GM19452 (cell line): ENCODE measurements at regions not wholly inside any gene's neighbourhood (a gene's known extent, or its start where the extent isn't known, plus 50 kb on each side); places are given as distances from the start of the nearest gene placed in this dataset.

Experiments
- ATAC-seq: cut with Tn5 transposase; IDR thresholded peaks from one replicate; pipeline ENCODE4 v1.9.1; 2021; ENCODE audit not compliant: unreplicated experiment

DNA sequence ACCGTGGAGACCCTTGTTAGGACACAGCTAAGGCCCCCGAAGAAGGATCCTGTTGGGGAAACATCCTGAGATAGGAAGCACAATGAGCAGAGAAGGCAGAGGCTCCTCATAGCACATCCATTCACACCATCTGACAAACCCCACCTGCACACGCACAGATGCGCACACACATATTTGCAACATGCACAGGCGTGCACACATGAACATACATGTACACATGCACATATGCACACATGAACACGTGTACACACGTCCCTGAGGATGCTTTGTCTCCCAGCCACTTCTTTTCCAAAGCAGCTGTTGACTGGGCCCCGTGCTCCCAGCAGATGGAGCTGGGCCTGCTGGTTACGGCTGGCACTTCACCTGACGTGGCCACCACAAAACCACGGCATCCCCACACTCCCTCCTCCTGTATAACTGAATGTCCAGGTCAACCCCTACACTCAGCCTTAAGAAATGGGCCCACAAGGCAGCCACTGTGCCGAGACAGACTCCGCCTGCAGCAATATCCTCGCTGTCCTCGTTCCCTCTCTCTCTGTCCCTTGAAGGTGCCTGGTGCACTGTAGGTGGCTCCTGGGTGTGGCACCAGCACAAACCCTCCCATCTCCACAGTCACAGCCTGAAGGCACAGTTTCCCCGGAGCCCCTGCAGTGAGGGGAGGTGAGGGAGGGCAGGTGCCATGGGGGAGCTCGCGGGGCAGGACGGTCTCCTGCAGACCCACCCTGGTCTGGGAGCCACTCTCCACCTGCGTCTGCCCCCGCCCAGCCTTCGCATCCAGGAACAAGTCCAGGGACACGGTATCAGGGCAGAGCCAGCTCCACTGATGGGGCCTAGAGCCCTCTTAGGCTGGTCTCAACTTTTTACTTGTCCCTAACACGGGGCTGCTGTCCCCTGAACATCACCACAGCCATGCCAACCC, 183.0 kb downstream of the RBFOX3 start:
- ATAC-seq = no peak

DNA sequence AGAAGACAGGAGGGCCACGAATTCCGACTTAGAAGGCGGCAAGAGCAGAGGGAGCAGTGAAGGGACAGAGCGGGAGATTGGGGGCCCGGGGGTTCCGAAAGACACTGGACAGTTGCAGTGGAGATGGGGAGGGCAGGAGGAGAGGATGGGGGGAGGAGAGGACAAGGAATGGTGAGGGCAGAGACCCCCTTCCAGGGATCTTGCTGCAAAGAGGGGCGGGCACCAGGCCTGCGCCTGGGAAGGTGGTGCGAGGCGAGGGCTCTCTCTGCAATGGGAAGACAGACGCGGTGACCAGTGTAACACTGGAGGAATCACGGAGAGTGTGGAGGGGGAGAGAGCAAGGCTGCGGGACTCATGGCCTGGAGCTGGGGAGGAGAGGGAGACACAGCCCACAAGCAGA, 185.2 kb downstream of the RBFOX3 start:
- no peak for ATAC-seq

DNA sequence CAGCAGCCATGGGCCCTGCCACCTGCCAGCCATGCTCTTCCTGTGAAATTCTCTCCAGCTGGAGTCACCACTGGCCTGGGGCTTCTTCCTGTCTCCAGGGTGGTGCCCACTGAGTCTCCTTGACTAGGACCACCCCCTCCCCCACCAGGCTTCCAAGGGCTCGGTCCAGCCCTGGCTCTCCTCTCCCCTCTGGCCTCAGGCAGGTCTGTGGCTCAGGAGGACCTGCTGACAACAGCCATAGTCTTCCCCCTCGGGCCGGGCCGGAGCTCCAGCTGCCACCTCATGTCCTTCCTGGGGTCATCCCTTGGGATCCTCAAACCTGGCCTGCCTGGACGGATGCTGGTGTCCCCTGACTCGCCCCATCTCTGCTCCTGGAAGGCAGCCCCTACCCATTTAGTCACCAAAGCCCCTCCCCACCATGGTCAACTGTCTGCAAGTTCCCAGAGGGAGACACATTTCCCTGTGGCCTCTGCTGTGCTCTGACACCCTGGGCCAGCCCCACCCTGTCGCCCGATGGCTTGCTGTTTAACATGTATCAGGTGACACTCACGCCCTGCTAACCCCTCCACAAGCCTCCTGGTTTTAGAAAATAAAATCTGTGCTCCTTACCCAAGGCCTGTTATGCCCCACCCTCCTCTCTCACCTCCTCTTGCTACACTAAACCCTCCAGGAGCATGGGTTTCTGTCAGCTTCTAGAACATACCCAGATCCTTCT, 186.2 kb downstream of the RBFOX3 start:
- no peak for ATAC-seq

DNA sequence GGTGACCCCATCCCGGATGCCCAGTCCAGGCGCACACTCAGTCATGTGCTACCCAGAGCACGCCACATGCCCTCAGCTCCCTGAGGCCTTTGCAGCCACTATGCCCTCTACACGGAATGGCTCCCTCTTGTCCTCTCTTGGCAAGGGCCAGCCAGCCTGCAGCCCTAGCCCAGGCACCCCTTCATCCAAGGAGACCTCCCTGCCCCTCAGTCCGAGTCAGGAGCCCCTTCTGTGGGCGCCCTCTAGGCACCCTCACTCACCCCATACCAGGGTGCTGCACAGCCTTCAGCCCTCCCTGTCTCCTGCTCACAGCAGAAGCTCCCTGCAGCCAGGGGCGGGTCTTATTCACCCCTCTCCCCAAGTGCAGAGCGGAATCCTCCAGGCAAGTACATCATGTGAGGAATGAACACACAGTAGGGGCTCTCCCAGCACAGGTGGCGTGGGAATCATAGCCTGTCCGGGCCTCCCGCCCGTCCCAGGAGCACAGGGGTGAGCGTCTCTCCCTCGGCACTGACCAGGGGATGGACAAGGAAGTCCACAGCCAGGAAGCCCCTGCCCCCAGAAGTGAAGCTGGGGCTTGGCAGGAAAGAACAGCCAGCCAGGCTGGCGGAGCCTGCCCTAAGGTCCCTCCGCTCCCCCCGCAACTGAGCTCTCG, 186.9 kb downstream of the RBFOX3 start:
- ATAC-seq = no peak

DNA sequence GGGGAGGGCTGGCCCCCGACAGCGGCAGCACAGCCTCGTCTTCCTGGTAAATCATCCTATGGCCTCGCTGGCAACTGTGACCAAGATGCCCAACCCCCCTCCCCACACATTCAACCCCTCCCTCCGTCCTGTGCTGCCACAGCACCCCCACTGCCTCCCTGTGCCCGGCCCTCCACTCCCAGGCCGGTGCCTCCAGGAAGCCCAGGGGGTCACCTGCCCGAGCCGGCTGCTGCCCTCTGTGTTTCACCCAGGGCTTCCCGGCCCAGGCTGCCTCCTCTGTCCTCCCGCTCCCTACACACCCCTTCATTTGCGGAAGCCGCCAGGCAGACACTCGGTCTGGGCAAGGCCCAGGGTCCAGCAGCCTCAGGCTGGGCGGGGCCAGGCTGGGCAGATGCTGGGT, 188.6 kb downstream of the RBFOX3 start:
- no peak for ATAC-seq

DNA sequence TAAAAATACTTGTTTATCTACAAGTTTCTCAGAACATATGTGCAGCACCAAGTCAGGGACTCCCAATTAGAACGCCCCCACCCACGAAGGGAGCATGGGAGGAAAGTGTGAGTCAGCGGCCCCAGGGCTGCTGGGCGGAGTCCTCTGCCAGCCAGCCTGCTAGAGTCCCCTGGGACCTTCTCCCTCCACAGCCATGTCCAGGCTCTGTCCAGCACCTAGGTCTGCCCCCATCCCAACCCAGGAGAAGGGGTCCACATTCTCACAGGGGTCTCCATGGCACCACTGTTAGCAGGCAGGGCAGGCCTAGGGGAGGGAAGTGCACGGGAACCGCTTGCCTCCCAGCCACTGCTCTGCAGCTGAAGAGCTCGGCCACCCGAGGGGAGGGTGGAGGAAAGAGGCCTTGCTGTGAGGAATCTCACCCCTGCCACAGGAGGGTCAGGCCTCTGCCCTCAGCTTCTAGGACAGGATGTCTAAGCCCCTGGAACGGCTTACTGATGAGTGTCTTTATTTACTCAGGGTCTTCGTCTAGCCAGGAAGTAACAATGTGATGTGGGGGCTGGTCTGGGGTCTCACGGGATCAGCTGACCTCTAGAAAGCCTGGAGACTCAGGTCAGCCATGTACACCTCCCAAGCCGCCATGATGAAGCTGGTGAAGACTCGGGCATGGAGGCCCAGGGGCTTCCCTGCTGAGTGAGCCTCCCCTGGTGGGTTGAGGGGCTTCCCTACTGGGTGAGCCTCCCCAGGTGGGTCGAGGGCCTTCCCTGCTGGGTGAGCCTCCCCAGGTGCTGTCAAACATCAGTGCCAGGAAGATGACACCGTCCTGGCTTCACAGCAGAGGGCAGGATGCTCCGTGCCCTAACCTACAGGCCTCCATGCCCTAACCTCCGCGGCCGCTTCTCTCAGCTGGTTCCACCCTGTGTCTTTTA, 190.3 kb downstream of the RBFOX3 start:
- ATAC-seq = no peak

DNA sequence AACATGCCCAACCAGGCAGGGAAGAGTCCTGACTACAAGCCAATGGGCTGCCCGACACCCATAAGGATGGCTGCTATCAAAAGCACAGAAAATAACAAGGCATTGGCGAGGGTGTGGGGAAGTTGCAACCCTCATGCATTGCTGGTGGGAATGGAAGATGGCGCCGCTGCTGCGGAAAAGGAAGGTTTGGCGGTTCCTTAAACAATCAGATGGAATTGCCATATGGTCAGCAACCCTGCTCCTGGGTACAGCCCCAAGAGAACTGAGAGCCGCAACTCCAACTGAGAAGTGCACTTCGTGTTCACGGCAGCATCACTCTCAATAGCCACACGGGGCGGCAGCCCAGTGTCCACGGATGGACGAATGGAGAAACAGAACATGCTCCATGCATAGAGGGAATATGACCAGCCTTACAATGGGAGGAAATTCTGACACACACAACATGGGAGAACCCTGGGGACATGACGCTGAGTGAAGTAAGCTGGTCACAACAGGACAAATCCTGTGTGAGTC, 193.3 kb downstream of the RBFOX3 start:
- no peak for ATAC-seq

DNA sequence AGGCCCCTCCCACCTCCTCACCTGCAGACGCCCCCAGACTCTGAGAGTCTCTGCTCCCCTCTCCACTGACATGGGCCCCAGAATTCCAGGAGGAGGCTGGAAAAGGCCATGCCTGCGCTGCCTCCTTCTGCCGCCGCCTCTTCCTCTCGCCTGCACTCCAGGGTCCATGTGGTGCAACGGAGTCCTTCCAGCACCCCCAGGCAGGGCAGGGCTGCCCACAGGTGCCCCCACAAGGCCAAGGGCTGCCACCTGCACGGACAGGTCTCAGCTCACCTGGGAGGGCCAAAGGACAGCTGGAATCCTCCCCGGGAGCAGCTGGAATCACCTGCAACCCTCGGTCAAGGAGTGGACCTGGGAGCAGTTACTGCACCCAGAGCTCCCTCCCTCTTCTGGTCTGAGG, 194.9 kb downstream of the RBFOX3 start:
- no peak for ATAC-seq

DNA sequence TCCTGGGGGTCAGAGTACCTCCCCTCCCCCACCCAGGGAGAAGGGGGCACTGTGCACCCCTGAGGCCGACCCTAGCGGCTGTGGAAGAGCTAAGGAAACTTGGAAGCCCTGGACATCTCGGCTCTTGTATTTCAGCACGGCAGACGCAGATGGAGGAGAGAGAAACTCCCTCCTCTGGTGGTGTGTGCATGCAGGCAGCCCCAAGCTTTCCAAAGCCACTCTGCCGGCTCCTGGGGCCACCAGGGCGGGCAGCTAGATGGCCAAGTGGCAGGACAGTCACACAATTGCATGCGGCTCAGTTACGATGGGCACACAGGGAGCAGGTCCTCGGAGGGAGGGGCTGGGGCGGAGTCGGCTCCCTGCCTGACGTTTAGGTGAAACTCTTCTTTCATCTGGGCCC, 195.5 kb downstream of the RBFOX3 start:
- no peak for ATAC-seq

DNA sequence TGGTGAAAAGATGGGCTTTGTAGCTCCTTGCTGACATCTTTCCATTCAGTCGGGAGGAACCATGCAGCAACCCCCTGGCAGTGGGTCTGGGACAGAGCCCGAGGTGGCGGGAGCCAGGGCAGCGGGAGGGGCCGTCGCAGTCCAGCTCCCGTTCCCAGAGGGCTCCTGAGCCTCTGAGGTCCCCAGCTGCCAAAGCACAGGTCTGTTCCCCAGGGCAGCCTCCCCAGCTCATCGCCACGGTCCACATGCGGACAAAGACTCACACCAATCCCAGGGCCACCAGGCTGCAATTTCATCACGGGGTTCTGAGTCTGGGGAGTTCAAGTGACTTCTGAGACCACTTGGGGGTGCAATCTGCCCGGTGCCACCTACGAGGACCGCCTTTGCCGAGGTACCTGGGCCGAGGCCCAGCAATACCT, 196.0 kb downstream of the RBFOX3 start:
- ATAC-seq = no peak

DNA sequence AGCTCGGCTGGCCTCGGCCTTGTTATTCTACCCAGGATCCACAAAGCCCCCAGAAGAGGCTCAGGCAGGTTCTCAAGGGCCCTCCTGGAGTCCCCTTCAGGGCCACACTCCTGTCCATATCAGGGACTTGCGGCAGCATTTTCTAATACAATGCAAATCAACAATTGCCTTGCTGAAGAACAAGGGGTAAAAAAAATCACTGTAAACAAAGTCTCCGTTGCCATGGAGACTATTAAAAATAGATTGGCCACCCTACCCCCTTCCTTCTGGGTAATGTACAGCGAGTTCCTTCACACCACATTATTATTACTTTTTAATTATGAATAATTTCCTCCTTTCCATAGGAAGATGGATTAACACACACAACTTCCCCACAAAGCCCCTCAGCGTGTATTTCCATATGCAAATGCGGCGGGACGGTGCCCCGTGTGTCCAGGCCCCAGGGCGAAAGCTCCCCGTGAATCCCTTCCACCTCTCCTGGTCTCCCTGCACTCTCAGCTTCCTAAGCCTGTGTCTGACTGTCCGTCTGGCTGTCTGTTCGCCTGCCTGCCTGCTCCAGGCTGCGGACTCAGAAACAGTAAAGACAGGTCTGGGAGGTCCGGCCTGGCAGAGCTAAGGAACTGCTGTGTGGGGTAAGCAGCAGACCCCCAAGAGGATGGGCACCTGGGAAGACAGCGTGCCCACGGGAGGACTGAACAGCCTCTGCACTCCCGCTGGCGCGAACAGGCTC, 196.6 kb downstream of the RBFOX3 start:
- ATAC-seq = no peak

DNA sequence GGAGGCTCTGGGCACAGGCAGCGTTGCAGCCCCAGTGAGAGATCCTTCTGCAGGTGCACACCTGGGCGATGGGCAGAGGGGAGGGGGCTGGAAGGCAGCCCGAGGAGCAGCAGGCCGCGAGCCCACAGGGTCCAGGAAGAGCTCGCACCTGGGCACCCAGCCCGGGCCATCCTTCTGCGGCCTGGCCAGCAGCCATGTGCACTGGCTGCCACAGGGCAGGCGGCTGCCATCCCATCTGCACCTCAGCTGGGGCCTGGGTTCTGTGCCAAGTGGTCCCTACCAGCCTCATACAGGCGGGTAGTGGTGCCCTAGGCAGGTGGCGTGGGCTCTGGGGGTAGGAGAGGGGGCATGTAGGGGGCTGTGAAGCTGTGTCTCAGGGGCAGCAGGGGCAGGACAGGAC, 197.2 kb downstream of the RBFOX3 start:
- ATAC-seq = no peak

DNA sequence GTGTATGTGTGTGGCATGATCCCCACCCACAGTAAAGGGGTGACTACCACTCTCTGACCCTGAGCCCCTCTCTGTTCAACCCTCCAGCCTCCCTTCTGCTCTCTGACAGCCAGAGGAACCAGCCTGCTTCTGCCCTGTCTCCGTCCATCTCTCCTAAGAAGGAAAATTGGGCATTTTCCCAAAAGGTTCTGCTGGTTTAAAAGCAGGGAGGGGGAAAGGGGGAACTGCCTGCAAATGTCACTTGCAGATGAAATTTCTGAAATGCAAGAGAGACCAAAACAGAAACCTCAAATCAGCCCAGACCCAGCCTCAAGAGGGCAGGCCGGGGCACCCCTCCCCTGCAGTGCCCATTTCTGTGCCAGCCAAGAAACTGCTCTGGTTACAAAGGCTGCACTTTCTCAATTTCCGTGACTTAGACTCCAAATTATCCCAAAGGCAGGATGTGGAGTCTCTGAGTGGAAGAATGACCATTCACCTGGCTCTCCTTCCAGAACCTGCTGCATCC, 197.9 kb downstream of the RBFOX3 start:
- ATAC-seq = no peak

DNA sequence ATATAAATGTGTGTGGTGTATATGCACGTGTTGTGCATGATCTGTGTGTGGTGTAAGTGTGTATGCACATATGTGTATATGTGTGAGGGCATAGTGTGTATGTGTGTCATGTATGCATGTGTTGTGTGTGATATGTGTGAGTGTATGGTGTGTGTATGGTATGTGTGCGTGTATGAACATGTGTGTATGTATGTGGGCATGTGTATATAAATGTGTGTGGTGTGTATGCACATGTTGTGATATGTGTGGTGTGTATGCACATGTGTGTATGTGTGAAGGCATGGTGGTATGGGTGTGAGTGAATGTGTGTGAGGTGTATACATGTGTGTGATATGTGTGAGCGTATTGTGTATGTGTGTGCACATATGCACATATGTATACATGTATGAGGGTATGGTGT, 198.7 kb downstream of the RBFOX3 start:
- ATAC-seq = no peak

DNA sequence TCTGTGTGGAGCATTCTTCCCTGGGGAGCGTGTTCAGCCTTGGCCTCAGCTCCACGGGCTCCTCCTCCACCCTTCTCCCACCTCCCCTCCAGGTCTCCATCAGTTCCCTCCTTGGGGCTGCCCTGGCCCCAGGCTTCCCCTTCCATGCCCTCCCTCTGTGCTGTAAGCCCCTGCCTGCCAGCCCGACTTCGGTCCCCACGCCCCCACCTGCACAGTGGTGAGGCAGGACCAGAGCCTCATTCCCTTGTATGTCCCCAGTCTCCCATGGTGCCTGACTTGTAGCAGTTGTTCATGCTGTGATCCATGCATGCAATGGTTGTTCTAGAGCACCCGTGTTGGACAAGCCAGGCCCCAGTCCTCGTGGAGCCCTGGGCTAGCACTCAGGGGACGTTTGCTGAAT, 199.4 kb downstream of the RBFOX3 start:
- no peak for ATAC-seq

DNA sequence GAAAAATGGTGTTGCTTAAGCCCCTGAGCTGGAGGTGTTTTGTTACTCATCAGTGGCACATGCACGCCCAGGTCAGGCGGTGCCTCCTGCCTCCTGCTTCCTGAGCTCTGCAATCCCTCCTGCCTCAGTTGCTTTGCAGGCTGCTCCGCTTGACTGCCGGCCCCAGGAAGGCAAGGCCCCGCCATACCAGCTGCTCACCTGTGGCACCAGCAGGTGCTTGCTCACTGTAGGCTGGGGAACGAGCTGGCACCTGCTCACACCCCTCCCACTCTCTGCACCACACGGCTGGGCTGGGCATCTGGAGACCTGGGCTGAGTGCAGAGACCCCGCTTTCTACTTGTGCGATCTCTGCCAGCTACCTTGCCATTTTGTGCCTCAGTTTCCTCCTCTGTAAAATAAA, 200.2 kb downstream of the RBFOX3 start:
- ATAC-seq = no peak

DNA sequence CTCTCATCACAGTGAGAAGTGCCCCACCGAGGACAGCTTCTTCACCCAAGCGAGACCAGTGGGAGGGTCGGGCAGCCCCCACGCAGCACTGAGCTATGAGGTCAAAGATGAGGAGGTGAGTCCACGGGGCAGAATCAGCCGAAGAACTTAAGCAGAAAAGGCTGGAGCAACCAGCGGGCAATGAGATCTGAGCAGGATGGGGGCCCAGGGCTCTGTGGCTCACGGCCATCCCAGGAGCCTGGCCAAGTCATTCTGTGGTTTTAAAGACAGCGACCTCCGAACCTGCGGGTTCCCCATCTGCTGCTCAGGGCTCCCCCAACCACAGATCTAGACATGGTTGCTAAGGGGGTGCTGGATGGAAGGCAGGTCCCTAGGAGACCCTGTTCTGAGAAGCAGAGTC, 202.6 kb downstream of the RBFOX3 start:
- no peak for ATAC-seq

DNA sequence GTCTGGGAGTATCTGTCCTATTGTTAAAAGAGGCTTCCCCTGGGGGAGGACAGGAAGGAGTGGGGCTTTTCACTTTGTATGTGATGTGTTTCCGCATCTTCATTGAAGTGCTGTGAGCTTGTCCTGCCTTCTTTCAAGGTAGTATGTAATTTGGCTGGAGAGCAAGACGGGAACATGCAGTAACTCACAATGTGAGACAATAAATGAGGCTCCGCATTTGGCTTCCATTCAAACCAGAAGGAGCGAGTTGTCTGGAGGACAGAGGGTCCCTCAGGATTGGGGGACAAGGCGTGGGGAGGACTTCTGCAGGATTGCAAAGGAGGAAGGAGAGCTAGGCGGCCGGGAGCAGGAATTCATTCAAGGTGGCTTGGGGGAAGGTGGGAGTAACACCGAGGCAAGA, 203.5 kb downstream of the RBFOX3 start:
- ATAC-seq = no peak

DNA sequence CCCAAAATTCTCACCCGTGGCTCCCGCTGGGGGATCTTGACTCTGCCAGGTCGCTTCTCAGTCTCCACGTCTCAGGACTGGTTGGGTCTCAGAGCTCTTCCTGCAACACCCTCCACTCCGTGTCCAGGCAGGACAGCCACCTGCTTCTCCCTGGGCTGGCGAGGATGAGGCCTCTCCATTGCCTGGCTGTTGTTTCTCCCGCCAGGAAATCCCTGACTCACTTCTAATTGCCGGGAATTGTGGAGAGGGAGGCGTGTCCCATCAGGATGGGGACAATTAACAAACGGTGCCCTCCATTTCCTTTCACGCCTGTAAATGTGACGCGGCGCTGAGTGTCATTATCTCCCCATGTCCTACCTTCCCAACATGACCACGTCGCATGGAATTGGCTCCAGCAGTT, 204.5 kb downstream of the RBFOX3 start:
- no peak for ATAC-seq

DNA sequence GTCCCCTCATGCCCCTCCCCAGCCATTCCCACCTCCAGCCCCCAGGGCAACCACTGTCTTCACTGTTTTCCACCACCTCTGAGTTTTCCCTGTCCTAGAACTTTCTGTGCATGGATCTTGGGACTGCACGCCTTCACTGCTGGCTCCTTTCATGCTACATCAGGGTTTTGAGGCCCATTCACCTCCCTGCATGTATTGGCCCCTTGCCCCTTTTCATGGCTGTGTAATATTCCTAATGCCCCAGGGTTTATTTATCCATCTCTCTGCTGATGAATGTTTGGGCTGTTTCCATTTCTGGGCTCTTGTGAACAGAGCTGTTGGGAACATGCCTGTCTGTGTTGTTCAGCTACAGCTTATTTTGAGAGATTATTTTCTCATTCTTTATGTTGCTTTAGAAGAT, 205.0 kb downstream of the RBFOX3 start:
- no peak for ATAC-seq
